K562 (cell line): ENCODE measurements at regions not wholly inside any gene's neighbourhood (a gene's known extent, or its start where the extent isn't known, plus 50 kb on each side); places are given as distances from the start of the nearest gene placed in this dataset.

Experiments used
- MECOM ChIP-seq: fragments of 250-450 bp; sonication (Bioruptor Pico); IDR thresholded peaks from 2 replicates; pipeline ENCODE4 v1.8.0; 2022; ENCODE audit warnings: inconsistent platforms
- ZC3H8 ChIP-seq: fragments of 450-650 bp; IDR thresholded peaks from 2 replicates; pipeline ENCODE4 v1.6.1; 2017
- TF ChIP-seq, protein P1 (sequence below), 3 experiments: IDR thresholded peaks in 2 of 3; conservative IDR thresholded peaks in 1 of 3; 2 replicates each; pipeline ENCODE4 v1.5.1; 2011 to 2012; ENCODE audit warnings: low read length in 3 of 3, mild to moderate bottlenecking in 3 of 3, control low read depth in 2 of 3, improper control_type of control experiment in 1 of 3, inconsistent platforms in 1 of 3, low read depth in 1 of 3, mixed read lengths in 1 of 3, moderate library complexity in 1 of 3; ENCODE audit not compliant: insufficient read depth in 2 of 3

- TF ChIP-seq, protein P1, sequence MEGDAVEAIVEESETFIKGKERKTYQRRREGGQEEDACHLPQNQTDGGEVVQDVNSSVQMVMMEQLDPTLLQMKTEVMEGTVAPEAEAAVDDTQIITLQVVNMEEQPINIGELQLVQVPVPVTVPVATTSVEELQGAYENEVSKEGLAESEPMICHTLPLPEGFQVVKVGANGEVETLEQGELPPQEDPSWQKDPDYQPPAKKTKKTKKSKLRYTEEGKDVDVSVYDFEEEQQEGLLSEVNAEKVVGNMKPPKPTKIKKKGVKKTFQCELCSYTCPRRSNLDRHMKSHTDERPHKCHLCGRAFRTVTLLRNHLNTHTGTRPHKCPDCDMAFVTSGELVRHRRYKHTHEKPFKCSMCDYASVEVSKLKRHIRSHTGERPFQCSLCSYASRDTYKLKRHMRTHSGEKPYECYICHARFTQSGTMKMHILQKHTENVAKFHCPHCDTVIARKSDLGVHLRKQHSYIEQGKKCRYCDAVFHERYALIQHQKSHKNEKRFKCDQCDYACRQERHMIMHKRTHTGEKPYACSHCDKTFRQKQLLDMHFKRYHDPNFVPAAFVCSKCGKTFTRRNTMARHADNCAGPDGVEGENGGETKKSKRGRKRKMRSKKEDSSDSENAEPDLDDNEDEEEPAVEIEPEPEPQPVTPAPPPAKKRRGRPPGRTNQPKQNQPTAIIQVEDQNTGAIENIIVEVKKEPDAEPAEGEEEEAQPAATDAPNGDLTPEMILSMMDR (IDR thresholded peaks at IDR 0.05 in 2 of 3, conservative IDR thresholded peaks at IDR 0.05 in 1 of 3; ENCODE audit: insufficient read depth in 2 of 3, low read depth in 1 of 3, low read length in 3 of 3): no peak
- TF ChIP-seq ZC3H8 (no peak), MECOM (CRISPR knock-in tag) (no peak)
These were observed 91.0 kb downstream of the MARCHF4 start for GRCh38 chr2:216281316-216281715.
